ENCODE measurements at regions not wholly inside any gene's neighbourhood (a gene's known extent, or its start where the extent isn't known, plus 50 kb on each side); places are given as distances from the start of the nearest gene placed in this dataset.

GRCh38 chr2:209334188-209335017 is 89.4 kb upstream of the MAP2 start:
- peak; percentile 71 for TF ChIP-seq CTCF (IDR thresholded peaks at IDR 0.05; ENCODE audit: low read depth, low read length)
- TF ChIP-seq POLR2A (IDR thresholded peaks at IDR 0.05; ENCODE audit: extremely low read depth, insufficient read length): no peak

Measured in NB4 (cell line).